Liver (tissue), 7 donors: ENCODE measurements at regions not wholly inside any gene's neighbourhood (a gene's known extent, or its start where the extent isn't known, plus 50 kb on each side); places are given as distances from the start of the nearest gene placed in this dataset.

Experiments
- DNase-seq: peaks from one replicate; pipeline ENCODE4 v3.0.0-alpha.2; 2017; ENCODE audit warnings: low spot score
- H3K27ac ChIP-seq, 2 donors: one replicate each; pipeline ENCODE4 v1.7.0; 2013; ENCODE audit warnings: inconsistent platforms in 2 of 2, low read length in 2 of 2, control low read depth in 1 of 2, low read depth in 1 of 2, mild to moderate bottlenecking in 1 of 2
- H3K27me3 ChIP-seq, 4 donors: one replicate each; pipeline versions ENCODE4 v1.6.1 to v1.7.0; 2013; ENCODE audit warnings: low read length in 3 of 4, inconsistent platforms in 1 of 4, mild to moderate bottlenecking in 1 of 4, moderate library complexity in 1 of 4; ENCODE audit not compliant: control insufficient read depth in 4 of 4, insufficient read depth in 4 of 4
- H3K36me3 ChIP-seq, 4 donors: one replicate each; pipeline versions ENCODE4 v1.6.1 to v1.7.0; 2013; ENCODE audit warnings: low read length in 3 of 4, mild to moderate bottlenecking in 3 of 4, low read depth in 1 of 4, moderate library complexity in 1 of 4; ENCODE audit not compliant: control insufficient read depth in 4 of 4, insufficient read depth in 3 of 4
- H3K4me1 ChIP-seq, 4 donors: one replicate each; pipeline versions ENCODE4 v1.6.1 to v1.7.0; 2013; ENCODE audit warnings: low read length in 3 of 4, mild to moderate bottlenecking in 3 of 4, moderate library complexity in 1 of 4; ENCODE audit not compliant: control insufficient read depth in 4 of 4, insufficient read depth in 4 of 4
- H3K4me3 ChIP-seq, 3 donors: one replicate each; pipeline versions ENCODE4 v1.6.1 to v1.7.0; 2013; ENCODE audit warnings: low read length in 3 of 3, control low read depth in 1 of 3, low read depth in 1 of 3, mild to moderate bottlenecking in 1 of 3
- H3K9ac ChIP-seq, 2 donors: one replicate each; pipeline ENCODE4 v1.7.0; 2013; ENCODE audit warnings: low read length in 2 of 2, mild to moderate bottlenecking in 2 of 2, moderate library complexity in 2 of 2, control low read depth in 1 of 2, low read depth in 1 of 2
- H3K9me3 ChIP-seq, 4 donors: one replicate each; pipeline versions ENCODE4 v1.6.1 to v1.7.0; 2013; ENCODE audit warnings: low read length in 3 of 4; ENCODE audit not compliant: control insufficient read depth in 4 of 4
- ATF3 ChIP-seq: IDR thresholded peaks from 2 replicates; pipeline ENCODE4 v1.6.1; 2016; ENCODE audit warnings: antibody characterized with exemption
- EGR1 ChIP-seq, 2 donors: IDR thresholded peaks; 2 replicates each; pipeline ENCODE4 v1.6.1; 2016 to 2018; ENCODE audit warnings: antibody characterized with exemption in 2 of 2, low read depth in 2 of 2
- FOXA1 ChIP-seq: IDR thresholded peaks from 2 replicates; pipeline ENCODE4 v1.6.1; 2016; ENCODE audit warnings: antibody characterized with exemption
- FOXA2 ChIP-seq: IDR thresholded peaks from 2 replicates; pipeline ENCODE4 v1.6.1; 2016; ENCODE audit warnings: antibody characterized with exemption
- GABPA ChIP-seq, 2 donors: IDR thresholded peaks in 1 of 2; conservative IDR thresholded peaks in 1 of 2; 2 replicates each; pipeline ENCODE4 v1.6.1; 2016; ENCODE audit warnings: antibody characterized with exemption in 2 of 2, mild to moderate bottlenecking in 1 of 2, moderate library complexity in 1 of 2
- HNF4A ChIP-seq, 2 donors: conservative IDR thresholded peaks; 2 replicates each; pipeline ENCODE4 v1.6.1; 2016; ENCODE audit warnings: antibody characterized with exemption in 2 of 2, mild to moderate bottlenecking in 2 of 2
- HNF4G ChIP-seq: IDR thresholded peaks from 2 replicates; pipeline ENCODE4 v1.6.1; 2016; ENCODE audit warnings: antibody characterized with exemption
- JUND ChIP-seq, 2 donors: IDR thresholded peaks; 2 replicates each; pipeline ENCODE4 v1.6.1; 2016; ENCODE audit warnings: antibody characterized with exemption in 2 of 2
- MAX ChIP-seq: IDR thresholded peaks from 2 replicates; pipeline ENCODE4 v1.6.1; 2016; ENCODE audit warnings: antibody characterized with exemption
- NR2F2 ChIP-seq: IDR thresholded peaks from 2 replicates; pipeline ENCODE4 v1.6.1; 2016; ENCODE audit warnings: antibody characterized with exemption
- RAD21 ChIP-seq, 2 donors: IDR thresholded peaks; 2 replicates each; pipeline ENCODE4 v1.6.1; 2016; ENCODE audit warnings: antibody characterized with exemption in 2 of 2, mild to moderate bottlenecking in 2 of 2
- REST ChIP-seq: IDR thresholded peaks from 2 replicates; pipeline ENCODE4 v1.6.1; 2016; ENCODE audit warnings: antibody characterized with exemption, mild to moderate bottlenecking
- RXRA ChIP-seq, 2 donors: IDR thresholded peaks; 2 replicates each; pipeline ENCODE4 v1.6.1; 2017 to 2018; ENCODE audit warnings: antibody characterized with exemption in 2 of 2, mild to moderate bottlenecking in 1 of 2
- SP1 ChIP-seq: IDR thresholded peaks from 2 replicates; pipeline ENCODE4 v1.6.1; 2018; ENCODE audit warnings: antibody characterized with exemption, mild to moderate bottlenecking
- TAF1 ChIP-seq: conservative IDR thresholded peaks from 2 replicates; pipeline ENCODE4 v1.6.1; 2016; ENCODE audit warnings: antibody characterized with exemption, mild to moderate bottlenecking
- YY1 ChIP-seq: IDR thresholded peaks from 2 replicates; pipeline ENCODE4 v1.6.1; 2016; ENCODE audit warnings: antibody characterized with exemption, mild to moderate bottlenecking
- ZBTB33 ChIP-seq: IDR thresholded peaks from 2 replicates; pipeline ENCODE4 v1.6.1; 2016; ENCODE audit warnings: antibody characterized with exemption
- WGBS: extraction: QIAGEN DNeasy Blood & Tissue Kit; methylation state at CpG from one replicate; pipeline ENCODE4 v1.1.7; 2013; 5-methylcytosine and 5-hydroxymethylcytosine counted together
- donor health status: healthy.
- donor health status: healthy.
- donor health status: healthy.
- donor health status: healthy.

GRCh38 chr17:34442387-34443111, 79.5 kb upstream of the CCL1 start:
- no peaks in the 10 kb centered on the region for H3K36me3 ChIP-seq
- TF ChIP-seq GABPA (IDR thresholded peaks at IDR 0.05 in 1 of 2, conservative IDR thresholded peaks at IDR 0.05 in 1 of 2) (no peak), RXRA (IDR thresholded peaks at IDR 0.05) (peak; percentile 21 to 30), HNF4A (conservative IDR thresholded peaks at IDR 0.05) (peak; percentile 13 to 58), FOXA1 (no peak), YY1 (no peak), RAD21 (IDR thresholded peaks at IDR 0.05) (no peak), NR2F2 (peak; percentile 18), ZBTB33 (no peak), FOXA2 (no peak)
- H3K9ac ChIP-seq = no peak overlapping the region
- H3K4me1 ChIP-seq = no peaks in the 10 kb centered on the region
- no peak for DNase-seq
- H3K27ac ChIP-seq = no peak overlapping the region
- no peaks in the 10 kb centered on the region for H3K9me3 ChIP-seq
- no peak overlapping the region for H3K4me3 ChIP-seq
- no peaks in the 10 kb centered on the region for H3K27me3 ChIP-seq
- WGBS = 50% methylated on average over 10 of the region's 10 CpGs

- H3K4me3 ChIP-seq = no peak overlapping the region
- H3K27ac ChIP-seq = no peak overlapping the region
- WGBS = 87% methylated on average over 8 of the region's 8 CpGs
- no peak for DNase-seq
- H3K9ac ChIP-seq = no peak overlapping the region
- H3K4me1 ChIP-seq = peaks cover 0 to 8% (median 4%) of the 10 kb centered on the region in 4 donors
- H3K27me3 ChIP-seq = no peaks in the 10 kb centered on the region
- no peaks in the 10 kb centered on the region for H3K9me3 ChIP-seq
- no peak for TF ChIP-seq YY1
- TF ChIP-seq NR2F2 = no peak
- no peak for TF ChIP-seq RAD21 (IDR thresholded peaks at IDR 0.05)
- TF ChIP-seq MAX = no peak
- H3K36me3 ChIP-seq = no peaks in the 10 kb centered on the region
Observed at GRCh38 chr17:34437188-34437587, 74.2 kb upstream of the CCL1 start.

- Histone ChIP-seq H3K4me1 (peaks cover 0 to 8% (median 4%) of the 10 kb centered on the region in 4 donors), H3K27me3 (no peaks in the 10 kb centered on the region), H3K4me3 (no peak overlapping the region), H3K9ac (no peak overlapping the region), H3K9me3 (peaks cover 0 to 2% (median 0%) of the 10 kb centered on the region in 4 donors), H3K36me3 (no peaks in the 10 kb centered on the region), H3K27ac (no peak overlapping the region)
- 73% methylated on average over 2 of the region's 2 CpGs for WGBS
- DNase-seq = no peak
- TF ChIP-seq GABPA (IDR thresholded peaks at IDR 0.05 in 1 of 2, conservative IDR thresholded peaks at IDR 0.05 in 1 of 2) = no peak
- TF ChIP-seq MAX = no peak
- no peak for TF ChIP-seq HNF4A (conservative IDR thresholded peaks at IDR 0.05)
- TF ChIP-seq ZBTB33 = no peak
- TF ChIP-seq FOXA2 = no peak
- TF ChIP-seq SP1 = no peak
- TF ChIP-seq NR2F2 = no peak
- no peak for TF ChIP-seq REST
- no peak for TF ChIP-seq HNF4G
- no peak for TF ChIP-seq RXRA (IDR thresholded peaks at IDR 0.05)
- no peak for TF ChIP-seq ATF3
- TF ChIP-seq TAF1 = no peak
- TF ChIP-seq FOXA1 = no peak
- TF ChIP-seq EGR1 (IDR thresholded peaks at IDR 0.05; ENCODE audit: low read depth in 2 of 2) = no peak
- no peak for TF ChIP-seq JUND (IDR thresholded peaks at IDR 0.05)
- no peak for TF ChIP-seq YY1
Observed at GRCh38 chr17:34436607-34437006, 73.6 kb upstream of the CCL1 start.
